SK-N-SH treated with all-trans-retinoic acid at 6 μM for 48 hours (cell line): ENCODE measurements at regions not wholly inside any gene's neighbourhood (a gene's known extent, or its start where the extent isn't known, plus 50 kb on each side); places are given as distances from the start of the nearest gene placed in this dataset.

Experiments used
- ATAC-seq: fragments of 200-7000 bp; cut with Tn5 transposase; 3 replicates; pipeline ENCODE4 v1.9.1; 2020; ENCODE audit warnings: mild to moderate bottlenecking, moderate library complexity
- ARNTL ChIP-seq: fragments of 450-650 bp; formaldehyde crosslinking; IDR thresholded peaks from 2 replicates; pipeline ENCODE4 v1.5.0; 2020; ENCODE audit warnings: low read depth, mild to moderate bottlenecking, moderate library complexity, borderline replicate concordance
- BACH2 ChIP-seq: fragments of 250-450 bp; sonication (Bioruptor Pico); IDR thresholded peaks from 2 replicates; pipeline ENCODE4 v1.9.0; 2021; ENCODE audit warnings: mild to moderate bottlenecking, borderline replicate concordance
- CREB5 ChIP-seq: fragments of 250-450 bp; sonication (Bioruptor Pico); IDR thresholded peaks from 2 replicates; pipeline ENCODE4 v1.5.1; 2020; ENCODE audit warnings: low read depth, mild to moderate bottlenecking, moderate library complexity
- CSDC2 ChIP-seq: fragments of 250-450 bp; sonication (Bioruptor Pico); IDR thresholded peaks from 2 replicates; pipeline ENCODE4 v1.5.0; 2020; ENCODE audit warnings: mild to moderate bottlenecking, moderate library complexity
- CSRNP3 ChIP-seq: fragments of 250-450 bp; sonication (Bioruptor Pico); IDR thresholded peaks from 2 replicates; pipeline ENCODE4 v1.5.1; 2021; ENCODE audit warnings: mild to moderate bottlenecking, moderate library complexity
- GLIS3 ChIP-seq: fragments of 250-450 bp; sonication (Bioruptor Pico); IDR thresholded peaks from 2 replicates; pipeline ENCODE4 v1.5.0; 2020; ENCODE audit warnings: mild to moderate bottlenecking, moderate library complexity
- ISL1 ChIP-seq: fragments of 250-450 bp; sonication (Bioruptor Pico); IDR thresholded peaks from 2 replicates; pipeline ENCODE4 v2.1.2; 2022; ENCODE audit warnings: mild to moderate bottlenecking, moderate library complexity
- OSR1 ChIP-seq: fragments of 250-450 bp; sonication (Bioruptor Pico); IDR thresholded peaks from 2 replicates; pipeline ENCODE4 v1.8.0; 2022; ENCODE audit warnings: moderate library complexity, mild to moderate bottlenecking, inconsistent platforms
- PATZ1 ChIP-seq: fragments of 250-450 bp; sonication (Bioruptor Pico); IDR thresholded peaks from 2 replicates; pipeline ENCODE4 v1.8.0; 2020; ENCODE audit warnings: mild to moderate bottlenecking, moderate library complexity, borderline replicate concordance
- POU6F1 ChIP-seq: fragments of 250-450 bp; sonication (Bioruptor Pico); IDR thresholded peaks from 2 replicates; pipeline ENCODE4 v1.8.0; 2021; ENCODE audit warnings: low read depth, mild to moderate bottlenecking, moderate library complexity, borderline replicate concordance
- PPARA ChIP-seq: fragments of 250-450 bp; sonication (Bioruptor Pico); IDR thresholded peaks from 2 replicates; pipeline ENCODE4 v1.5.0; 2020; ENCODE audit warnings: mild to moderate bottlenecking, borderline replicate concordance
- RARB ChIP-seq: fragments of 250-450 bp; sonication (Bioruptor Pico); IDR thresholded peaks from 2 replicates; pipeline ENCODE4 v1.8.0; 2021; ENCODE audit warnings: mild to moderate bottlenecking, moderate library complexity
- SNAI2 ChIP-seq: fragments of 250-450 bp; sonication (Bioruptor Pico); IDR thresholded peaks from 2 replicates; pipeline ENCODE4 v1.5.0; 2020; ENCODE audit warnings: mild to moderate bottlenecking, moderate library complexity
- TCF4 ChIP-seq: fragments of 250-450 bp; sonication (Bioruptor Pico); IDR thresholded peaks from 2 replicates; pipeline ENCODE4 v1.8.0; 2021; ENCODE audit warnings: mild to moderate bottlenecking, moderate library complexity, borderline replicate concordance
- TOX ChIP-seq: fragments of 250-450 bp; sonication (Bioruptor Pico); IDR thresholded peaks from 2 replicates; pipeline ENCODE4 v1.8.0; 2021; ENCODE audit warnings: mild to moderate bottlenecking, moderate library complexity, borderline replicate concordance
- TSHZ2 ChIP-seq: fragments of 250-450 bp; sonication (Bioruptor Pico); IDR thresholded peaks from 2 replicates; pipeline ENCODE4 v1.5.0; 2020; ENCODE audit warnings: mild to moderate bottlenecking, moderate library complexity
- ZC3H10 ChIP-seq: fragments of 250-450 bp; sonication (Bioruptor Pico); IDR thresholded peaks from 2 replicates; pipeline ENCODE4 v1.5.1; 2021; ENCODE audit warnings: mild to moderate bottlenecking, moderate library complexity
- ZFP3 ChIP-seq: fragments of 250-450 bp; sonication (Bioruptor Pico); IDR thresholded peaks from 2 replicates; pipeline ENCODE4 v1.5.0; 2020; ENCODE audit warnings: mild to moderate bottlenecking, moderate library complexity
- ZFP30 ChIP-seq: fragments of 450-650 bp; formaldehyde crosslinking; IDR thresholded peaks from 2 replicates; pipeline ENCODE4 v1.5.0; 2022; ENCODE audit warnings: mild to moderate bottlenecking, moderate library complexity
- ZNF565 ChIP-seq: fragments of 450-650 bp; formaldehyde crosslinking; conservative IDR thresholded peaks from 2 replicates; pipeline ENCODE4 v1.5.0; 2020; ENCODE audit warnings: low read depth, mild to moderate bottlenecking, moderate library complexity
- ZNF70 ChIP-seq: fragments of 450-650 bp; formaldehyde crosslinking; IDR thresholded peaks from 2 replicates; pipeline ENCODE4 v1.5.0; 2020; ENCODE audit warnings: mild to moderate bottlenecking, moderate library complexity
- ZNF8 ChIP-seq: fragments of 450-650 bp; formaldehyde crosslinking; IDR thresholded peaks from 2 replicates; pipeline ENCODE4 v1.5.0; 2020; ENCODE audit warnings: mild to moderate bottlenecking, moderate library complexity

GRCh38 chr12:123038486-123038885, 58.0 kb downstream of the ARL6IP4 start:
- TF ChIP-seq RARB (CRISPR knock-in tag) (no peak), ZNF8 (no peak), PATZ1 (no peak), TOX (CRISPR knock-in tag) (no peak), ZNF565 (CRISPR knock-in tag) (no peak), CSRNP3 (CRISPR knock-in tag) (no peak), POU6F1 (CRISPR knock-in tag) (no peak), SNAI2 (CRISPR knock-in tag) (no peak), ZNF70 (CRISPR knock-in tag) (no peak), TSHZ2 (CRISPR knock-in tag) (no peak), TCF4 (CRISPR knock-in tag) (no peak), ZFP3 (CRISPR knock-in tag) (no peak), ISL1 (CRISPR knock-in tag) (no peak), CSDC2 (CRISPR knock-in tag) (no peak), GLIS3 (CRISPR knock-in tag) (no peak), ZFP30 (CRISPR knock-in tag) (no peak), ARNTL (CRISPR knock-in tag) (no peak), OSR1 (CRISPR knock-in tag) (no peak), PPARA (CRISPR knock-in tag) (no peak)
- no peak for ATAC-seq

GRCh38 chr12:123037791-123038190, 57.3 kb downstream of the ARL6IP4 start:
- ATAC-seq: no peak

More at GRCh38 chr12:123037791-123038190, 57.3 kb downstream of the ARL6IP4 start:
- TF ChIP-seq ZNF565 (CRISPR knock-in tag): no peak
- TF ChIP-seq ISL1 (CRISPR knock-in tag): no peak
- TF ChIP-seq SNAI2 (CRISPR knock-in tag): no peak
- no peak for TF ChIP-seq BACH2 (CRISPR knock-in tag)
- TF ChIP-seq TCF4 (CRISPR knock-in tag): no peak
- no peak for TF ChIP-seq GLIS3 (CRISPR knock-in tag)
- no peak for TF ChIP-seq TOX (CRISPR knock-in tag)
- TF ChIP-seq CREB5 (CRISPR knock-in tag): no peak
- TF ChIP-seq OSR1 (CRISPR knock-in tag): no peak
- TF ChIP-seq ARNTL (CRISPR knock-in tag): no peak
- TF ChIP-seq ZC3H10 (CRISPR knock-in tag): no peak
- TF ChIP-seq PPARA (CRISPR knock-in tag): no peak
- no peak for TF ChIP-seq ZFP3 (CRISPR knock-in tag)
- no peak for TF ChIP-seq ZFP30 (CRISPR knock-in tag)
- no peak for TF ChIP-seq ZNF70 (CRISPR knock-in tag)
- no peak for TF ChIP-seq ZNF8
- no peak for TF ChIP-seq POU6F1 (CRISPR knock-in tag)
- TF ChIP-seq CSRNP3 (CRISPR knock-in tag): no peak
